ENCODE measurements at regions not wholly inside any gene's neighbourhood (a gene's known extent, or its start where the extent isn't known, plus 50 kb on each side); places are given as distances from the start of the nearest gene placed in this dataset.

DNA sequence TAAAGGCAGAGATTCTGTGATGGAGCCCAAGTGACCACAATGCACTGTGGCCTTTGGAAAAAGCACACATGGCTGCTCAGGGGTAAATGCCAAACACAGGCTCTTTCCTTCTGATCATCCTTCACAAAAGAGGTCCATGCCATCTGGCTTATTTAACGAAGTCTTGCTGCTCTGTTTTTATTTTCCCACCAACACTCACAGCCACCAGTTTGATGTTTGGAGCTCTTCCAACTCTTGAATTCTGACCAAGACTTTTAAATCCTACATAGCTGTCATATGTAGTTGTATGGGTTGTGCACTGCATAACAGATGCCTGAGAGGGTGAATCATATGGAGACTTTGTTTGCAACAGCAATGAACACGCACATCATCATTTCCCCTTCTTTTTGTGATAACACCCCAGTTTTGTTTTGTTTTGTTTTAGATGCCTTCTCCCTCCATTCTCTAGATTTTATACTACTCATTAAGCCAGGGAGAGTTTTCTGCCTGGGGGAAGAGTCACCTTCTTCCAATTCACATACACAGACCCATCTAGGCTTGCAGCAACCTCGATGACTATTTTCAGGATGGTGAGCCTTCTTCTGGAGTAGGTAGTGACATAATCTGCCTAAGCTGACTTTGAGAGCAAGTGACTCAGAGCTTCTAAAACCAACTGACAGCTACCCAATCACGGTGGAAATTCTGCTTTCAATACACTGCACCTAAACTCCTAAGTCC lies 145.2 kb upstream of the WSCD2 start:
- no peak for DNase-seq

DNA sequence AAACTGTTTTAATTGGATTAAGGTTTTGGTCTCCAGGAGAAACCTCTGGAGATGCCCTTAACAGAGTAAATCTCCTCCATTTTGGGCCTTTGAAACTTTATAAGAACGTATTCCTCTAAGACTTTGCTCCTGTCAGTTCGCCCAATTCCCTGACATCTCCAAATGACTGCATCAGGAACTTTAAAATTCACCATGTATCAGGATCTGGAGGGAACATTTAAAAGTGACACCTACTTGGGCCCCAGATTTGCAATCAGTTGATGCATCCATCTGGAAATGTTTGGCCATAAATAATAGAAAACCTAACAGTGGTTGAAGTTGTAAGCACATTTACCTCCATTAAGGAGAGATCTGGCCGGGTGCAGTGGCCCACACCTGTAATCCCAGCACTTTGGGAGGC lies 144.1 kb upstream of the WSCD2 start:
- DNase-seq = no peak

DNA sequence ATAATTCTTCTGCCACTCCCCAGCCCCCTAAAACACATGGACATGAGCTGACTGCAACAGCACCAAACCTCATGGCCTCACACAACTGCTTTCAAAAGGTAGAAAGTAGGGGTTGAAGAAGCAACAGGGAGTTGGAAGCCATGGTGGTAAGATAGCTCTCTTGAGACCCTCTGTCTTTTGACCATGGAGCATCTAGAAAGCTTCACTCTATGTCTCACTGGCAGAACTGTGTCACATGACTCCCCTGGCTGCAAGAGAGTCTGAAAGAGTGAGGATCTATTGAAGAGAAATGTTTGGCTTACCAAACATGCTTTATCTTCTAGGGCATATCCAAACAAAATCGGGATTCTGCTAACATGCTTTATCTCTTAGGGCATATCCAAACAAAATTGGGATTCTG lies 142.9 kb upstream of the WSCD2 start:
- DNase-seq = no peak

DNA sequence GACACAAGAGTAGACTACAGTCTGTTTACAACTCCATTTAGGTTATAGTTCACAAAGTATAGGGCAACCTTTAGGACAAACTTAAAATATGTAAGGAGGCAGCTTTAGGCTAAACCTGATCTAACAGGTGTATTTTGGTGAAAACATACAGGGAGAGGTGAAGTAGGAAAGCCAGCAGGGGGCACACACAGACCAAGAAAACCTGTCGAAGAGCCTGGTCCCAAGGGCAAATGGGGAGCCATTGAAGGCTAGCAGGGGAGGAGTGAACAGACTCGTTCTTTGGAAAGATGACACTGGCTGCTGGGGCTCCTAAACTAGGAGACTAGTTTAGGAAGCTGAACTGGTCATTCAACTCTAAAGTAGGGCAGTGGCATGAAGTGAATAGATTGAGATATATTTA lies 138.8 kb upstream of the WSCD2 start:
- no peak for DNase-seq

DNA sequence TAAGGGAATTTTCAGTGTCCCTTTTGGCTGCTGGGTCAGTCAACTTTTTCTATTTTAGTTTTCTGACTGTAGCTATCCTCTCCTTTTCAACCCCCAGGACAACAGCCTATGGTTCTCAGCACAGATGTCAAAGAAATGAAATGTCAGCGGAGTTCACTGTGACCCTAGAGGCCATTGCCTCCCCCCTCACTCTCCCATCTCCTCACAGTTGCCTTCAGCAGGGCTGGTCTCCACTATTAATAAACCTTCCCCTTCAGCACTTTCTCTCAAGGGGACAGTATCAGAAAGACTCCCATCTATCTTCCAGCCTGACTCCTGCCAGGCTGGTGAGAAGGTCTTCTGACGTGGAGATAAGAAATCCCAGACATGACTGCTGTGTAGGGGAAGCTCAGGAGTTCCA lies 137.1 kb upstream of the WSCD2 start:
- DNase-seq = no peak

DNA sequence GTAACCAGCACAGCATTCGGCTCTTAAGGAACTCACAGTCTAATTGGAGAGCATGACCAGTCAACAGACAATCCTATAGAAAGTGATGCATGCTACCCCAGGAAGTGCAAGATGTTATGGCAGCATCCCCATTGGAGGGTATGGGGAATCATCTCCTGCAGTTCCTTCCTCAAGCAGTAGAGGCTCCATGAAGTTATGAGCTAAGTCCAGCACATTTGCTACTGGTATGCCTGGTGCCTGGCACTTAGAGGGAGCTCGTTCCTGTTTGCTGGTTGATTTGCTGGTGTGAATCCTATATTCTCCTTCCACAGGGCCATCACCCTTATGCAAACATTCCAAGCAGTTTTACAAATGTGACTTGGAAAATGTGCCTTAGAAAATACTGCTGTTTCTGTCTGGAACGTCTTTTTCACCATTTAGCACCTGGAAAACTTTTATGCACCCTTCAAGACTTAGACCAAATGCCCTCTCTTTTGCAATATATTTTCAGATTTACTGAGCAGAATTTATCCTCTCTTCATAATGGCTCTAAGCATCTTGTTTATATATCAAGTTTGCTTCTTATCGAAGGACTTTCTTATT lies 136.1 kb upstream of the WSCD2 start:
- DNase-seq = no peak

DNA sequence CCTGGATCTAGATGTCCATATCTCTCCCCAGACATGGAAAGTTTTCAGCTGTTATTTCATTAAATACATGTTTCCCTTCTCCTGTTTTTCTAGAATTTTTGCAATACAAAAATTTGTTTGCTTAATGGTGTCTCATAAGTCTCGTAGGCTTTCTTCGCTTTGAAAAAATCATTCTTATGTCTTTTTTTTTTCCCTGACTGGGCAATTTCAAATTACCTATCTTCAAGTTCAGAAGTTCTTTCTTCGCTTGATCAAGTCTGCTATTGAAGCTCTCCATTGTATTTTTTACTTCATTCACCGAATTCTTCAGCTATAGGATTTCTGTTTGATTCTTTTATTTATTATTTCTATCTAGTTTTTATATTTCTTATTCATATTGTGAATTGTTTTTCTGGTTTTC lies 130.2 kb upstream of the WSCD2 start:
- DNase-seq = no peak

DNA sequence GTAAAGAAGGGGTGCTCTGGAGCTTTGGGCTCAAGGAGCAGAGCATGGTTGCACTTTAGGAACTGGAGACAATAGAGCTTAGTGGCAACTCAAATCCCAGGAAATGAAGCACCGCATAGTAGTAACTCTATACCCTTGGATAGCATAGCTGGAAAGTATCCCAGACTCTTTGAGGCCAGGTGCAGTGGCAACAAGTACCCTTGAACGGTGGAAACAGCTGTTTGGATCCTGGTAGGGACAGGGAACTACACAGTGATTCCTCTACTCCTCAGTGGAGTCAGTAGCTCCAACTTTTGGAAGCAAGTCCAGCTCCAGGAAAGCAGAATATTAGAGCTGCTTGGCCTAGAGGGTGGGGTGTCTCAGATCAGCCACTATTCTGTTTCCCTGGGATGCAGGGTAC lies 129.0 kb upstream of the WSCD2 start:
- DNase-seq = no peak

DNA sequence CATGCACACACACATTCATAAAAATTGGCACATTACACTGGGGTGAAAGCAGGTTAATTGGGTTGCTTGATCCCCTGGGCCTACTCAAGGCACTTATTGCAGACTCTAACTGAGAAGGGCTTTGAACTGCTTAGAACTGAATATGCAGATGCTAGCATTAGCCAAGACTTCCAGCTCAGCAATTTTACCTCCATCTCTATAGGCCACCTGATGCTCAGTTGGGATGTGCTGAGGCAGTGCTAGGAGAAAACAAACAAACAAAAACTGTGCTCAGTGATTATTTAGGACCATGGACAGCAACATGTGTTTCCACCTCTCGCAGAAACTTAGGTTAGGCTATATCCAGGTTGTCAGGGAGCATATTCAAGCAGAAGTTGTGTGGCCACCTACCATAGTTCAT lies 124.8 kb upstream of the WSCD2 start:
- no peak for DNase-seq

DNA sequence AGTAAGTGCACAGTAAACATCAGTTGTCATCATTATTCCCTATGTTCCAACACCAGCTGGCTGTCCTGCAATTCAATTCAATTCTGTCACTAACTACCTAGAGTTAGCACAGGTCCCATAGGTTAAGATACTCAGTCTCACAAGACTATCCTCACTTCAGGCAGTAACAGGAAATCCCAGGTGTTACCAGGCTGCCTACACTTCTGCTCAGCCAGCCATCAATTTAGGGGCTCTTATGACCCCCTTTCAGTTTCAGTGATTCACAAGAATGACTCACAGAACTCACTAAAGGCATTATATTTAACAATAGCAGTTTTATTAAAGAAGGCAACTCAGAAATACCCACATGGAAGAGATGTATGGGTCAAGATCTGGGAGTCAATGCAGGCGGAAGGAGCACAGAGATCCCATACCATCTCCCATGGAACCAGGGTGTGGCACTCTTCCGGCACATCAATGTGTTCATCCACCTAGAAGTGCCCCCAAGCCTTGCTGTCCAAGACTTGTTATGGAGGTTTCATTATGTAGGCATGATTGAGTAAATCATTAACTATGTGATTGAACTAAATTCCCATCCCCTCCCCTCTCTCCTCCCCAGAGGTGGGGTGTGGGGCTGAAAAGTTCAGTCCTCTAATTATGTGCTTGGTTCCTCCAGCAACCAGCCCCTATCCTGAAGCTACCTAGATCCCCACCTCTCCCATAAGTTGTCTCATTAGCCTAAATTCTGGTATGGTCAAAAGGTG lies 120.8 kb upstream of the WSCD2 start:
- no peak for DNase-seq

DNA sequence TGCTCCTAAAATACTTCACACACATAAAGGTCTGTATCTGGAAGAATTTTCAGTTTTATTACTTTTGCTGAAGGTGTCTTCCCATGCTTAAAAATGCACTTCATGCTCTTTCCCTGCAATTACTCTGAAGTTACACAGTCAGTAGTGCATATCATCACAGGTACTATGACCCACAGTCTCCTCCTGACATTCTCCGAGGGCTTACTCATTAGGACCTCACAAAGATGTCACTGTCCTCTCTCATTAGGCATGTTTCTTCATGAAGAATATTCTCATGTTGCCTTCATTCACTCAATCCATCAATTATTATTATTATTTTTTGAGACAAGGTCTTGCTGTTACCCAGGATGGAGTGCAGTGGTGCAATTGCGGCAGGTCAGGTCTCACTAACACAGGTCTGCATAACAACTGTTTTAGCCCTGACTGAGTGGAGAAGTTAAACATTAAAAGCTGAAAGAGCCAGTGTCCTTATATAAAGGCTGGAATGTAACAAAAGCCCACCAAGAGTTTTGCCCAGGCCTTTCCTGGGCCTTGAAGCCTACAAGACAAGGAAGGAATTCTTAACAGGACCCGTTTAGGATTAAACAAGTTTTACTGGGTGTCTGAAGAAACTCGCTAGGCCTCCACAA lies 119.5 kb upstream of the WSCD2 start:
- DNase-seq = no peak

DNA sequence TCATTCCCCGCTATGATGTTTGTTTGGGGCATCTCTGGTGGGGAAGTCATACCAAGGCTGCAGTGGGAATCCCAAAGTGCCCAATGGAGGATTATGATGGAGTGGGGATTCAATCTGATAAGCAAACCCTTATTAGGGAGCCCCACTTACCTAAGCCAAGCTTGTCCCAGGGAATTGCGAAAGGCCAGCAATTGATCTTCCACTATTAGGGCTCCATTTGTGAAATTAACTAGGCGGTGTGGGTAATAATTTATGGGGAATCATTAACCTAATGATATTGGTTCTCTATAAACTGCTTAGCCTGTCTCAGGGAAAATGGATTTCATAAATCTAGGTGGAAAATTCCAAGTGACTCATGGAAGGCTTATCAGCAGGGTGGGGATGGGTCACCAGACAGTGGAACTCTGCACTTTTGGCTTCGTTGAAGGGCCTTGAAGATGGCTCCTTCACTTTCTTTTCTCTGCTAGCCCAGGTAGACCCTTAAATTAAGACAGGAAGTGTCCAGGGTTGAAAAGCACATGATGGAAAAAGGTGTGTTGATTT lies 113.0 kb upstream of the WSCD2 start:
- no peak for DNase-seq

DNA sequence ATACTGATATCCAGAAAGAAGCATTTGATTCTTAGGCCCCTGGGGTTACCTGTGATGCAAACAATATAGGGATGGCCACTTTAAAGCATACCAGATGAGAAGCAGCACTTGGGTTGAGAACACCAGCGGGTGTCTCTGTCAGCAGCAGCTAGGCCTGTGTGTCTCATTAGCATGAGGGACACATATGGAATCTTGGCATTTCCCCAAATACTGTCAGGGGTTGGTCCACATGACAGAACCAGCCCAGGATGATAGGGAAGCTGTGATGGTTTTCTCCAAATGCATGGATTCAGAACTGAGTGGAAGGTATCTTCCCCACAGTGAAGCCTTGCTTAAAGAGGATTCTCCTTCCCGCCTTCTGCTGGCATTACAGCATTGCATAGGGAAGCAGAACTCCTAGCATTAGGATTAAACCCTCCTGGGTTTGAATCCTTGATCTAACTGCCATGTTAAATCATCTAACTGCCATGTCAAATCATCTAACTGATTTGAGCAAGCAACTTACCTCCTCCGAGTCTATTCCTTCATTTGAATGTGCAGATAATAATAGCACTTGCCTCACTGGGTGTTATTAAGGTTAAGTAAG lies 111.5 kb upstream of the WSCD2 start:
- no peak for DNase-seq

DNA sequence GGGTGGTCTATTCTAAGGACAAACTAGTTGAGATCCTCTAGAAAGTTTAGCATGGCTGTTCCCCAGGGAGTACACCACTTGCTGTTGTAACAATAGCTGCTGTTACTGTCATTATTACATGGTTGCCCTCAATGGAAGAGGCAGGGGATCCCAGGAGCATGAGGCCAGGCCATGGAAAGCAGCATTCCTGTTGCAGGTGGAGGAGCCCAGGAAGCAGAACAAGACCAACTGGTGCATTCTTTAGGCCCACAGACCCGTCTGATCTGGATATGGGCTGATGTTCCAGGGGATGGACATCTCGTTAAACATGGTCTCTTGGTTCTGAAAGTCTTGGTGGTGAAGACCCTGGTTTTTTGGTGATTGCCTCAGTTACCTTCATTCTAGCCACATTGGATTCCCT lies 109.2 kb upstream of the WSCD2 start:
- DNase-seq = no peak

DNA sequence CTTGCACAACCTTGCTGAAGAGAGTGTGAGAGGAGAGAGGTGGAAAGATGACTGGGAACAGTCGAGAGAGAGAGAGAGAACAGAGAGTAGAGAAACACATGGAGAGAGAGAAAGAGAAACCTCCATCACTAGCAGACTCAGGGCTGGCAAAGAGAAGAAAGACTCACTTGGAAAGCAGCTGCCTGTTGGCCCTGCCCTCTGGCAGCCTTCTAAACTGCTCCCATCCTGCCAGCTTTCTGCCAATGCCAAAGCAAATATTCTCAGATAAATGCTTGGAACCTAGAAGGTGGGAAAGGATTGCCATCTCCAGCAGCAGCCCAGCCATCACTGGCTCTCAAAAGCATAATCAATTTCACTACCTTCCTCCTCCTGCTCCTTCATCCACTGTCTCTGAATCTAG lies 107.9 kb upstream of the WSCD2 start:
- DNase-seq = no peak

DNA sequence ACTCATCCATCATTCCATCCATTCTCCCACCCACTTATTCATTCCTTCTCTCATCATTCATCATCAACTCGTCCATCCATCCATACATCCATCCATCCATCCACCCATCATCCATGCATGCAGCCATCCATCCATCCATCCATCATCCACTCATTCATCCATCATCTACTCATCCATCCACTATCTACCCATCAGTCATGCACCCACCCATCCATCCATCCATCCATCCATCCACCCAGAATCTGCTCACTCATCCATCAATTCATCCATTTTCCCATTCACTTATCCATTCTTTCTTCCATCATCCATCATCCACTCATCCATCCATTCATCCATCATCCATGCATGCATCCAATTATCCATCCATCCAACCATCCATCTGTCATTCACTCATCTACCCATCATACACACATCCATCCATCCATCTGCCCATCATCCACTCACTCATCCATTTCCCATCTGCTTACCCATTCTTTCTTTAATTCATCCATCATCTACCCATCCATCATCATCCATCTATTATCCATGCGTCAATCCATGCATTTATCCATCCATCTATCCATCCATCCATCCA lies 107.1 kb upstream of the WSCD2 start:
- no peak for DNase-seq

DNA sequence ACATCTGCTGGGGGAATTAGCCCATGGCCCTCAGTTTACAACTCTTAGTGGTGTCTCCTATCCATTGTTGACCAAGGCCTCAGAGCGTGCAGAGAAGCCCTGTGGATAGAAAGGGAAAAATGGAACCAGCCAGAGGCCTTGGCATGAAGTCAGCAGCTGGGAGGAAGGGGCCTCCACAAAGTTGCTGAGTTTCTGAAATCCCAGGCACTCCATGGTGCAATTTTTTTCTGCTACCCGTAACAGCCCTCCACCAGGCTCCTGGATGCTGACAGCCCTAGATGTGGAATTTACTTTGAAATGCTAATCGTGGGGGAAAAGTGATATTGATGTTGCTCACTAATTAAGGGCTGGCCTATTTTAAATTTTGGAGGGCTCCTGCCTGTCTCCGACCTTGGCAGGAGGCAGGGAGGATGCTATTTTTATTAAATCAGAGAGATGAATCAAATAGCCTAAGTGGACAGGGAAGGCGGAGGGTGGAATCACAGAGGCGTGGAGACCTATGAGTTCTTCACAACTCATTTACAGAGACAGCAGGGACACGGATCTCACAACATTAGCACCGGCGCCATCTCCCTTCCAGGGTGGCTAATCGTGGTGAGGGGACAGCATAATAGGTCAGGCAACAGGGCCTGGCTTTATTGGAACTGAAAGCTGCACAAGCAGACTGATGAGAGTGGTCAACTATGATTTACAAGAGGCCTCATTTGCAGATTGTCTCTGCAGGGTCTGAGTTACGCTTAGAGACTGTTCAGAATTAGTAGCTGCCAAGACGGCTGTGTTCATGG lies 99.8 kb upstream of the WSCD2 start:
- DNase-seq = no peak

DNA sequence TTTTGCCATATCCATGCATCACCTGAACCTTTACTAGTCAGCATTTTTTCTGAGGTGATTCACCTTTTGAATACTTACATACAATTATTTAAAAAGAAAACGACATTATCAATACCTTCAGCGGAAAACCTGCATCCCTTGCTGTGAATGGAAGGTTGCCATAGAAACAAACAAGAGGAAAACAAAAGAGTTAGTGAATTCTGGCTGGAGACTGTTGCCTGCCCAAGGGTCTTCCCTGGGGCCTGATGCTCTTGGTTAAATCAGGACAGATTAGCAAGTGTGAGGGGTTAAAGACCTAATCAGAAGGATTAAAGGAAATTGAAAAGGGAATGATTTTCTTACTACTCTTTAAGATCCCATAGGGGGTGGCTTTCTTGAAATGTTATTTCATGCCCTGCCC lies 96.0 kb upstream of the WSCD2 start:
- no peak for DNase-seq

DNA sequence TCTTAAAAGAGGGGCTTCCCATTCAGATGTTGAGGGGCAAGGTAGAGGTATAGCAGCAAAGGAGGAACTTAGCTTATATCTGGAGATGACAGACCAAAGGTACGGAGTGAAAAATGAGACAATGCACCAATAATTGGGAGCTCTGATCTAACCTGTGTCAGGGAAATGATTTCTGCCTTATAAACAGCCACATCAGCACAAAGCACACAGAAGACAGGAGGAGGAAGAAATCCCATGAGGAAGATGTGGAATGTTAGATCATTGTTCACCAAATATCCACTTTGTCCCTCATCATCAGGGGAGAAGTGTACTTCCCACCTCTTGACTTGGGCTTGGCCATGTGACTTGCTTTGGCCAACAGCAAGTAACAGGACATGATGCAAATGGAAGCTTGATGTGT lies 93.7 kb upstream of the WSCD2 start:
- DNase-seq = no peak

DNA sequence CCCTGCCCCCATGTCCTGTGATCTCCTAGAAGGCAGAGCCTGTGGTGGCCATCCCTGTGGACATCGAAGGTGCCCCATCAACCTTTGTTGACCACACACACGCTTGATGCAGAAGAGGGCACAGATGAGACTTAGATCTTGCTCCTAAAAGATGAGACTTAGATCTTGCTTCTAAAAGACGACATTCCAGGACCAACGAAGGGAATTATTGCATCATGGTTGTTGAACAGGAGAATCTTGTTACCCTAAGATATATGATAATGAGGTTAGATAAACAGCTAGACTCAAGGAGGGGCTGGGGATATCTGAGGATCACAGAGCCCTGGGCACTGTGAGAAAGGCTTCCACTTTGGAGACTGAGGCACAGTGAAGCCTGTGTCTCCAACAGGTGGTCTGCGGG lies 91.1 kb upstream of the WSCD2 start:
- no peak for DNase-seq

DNA sequence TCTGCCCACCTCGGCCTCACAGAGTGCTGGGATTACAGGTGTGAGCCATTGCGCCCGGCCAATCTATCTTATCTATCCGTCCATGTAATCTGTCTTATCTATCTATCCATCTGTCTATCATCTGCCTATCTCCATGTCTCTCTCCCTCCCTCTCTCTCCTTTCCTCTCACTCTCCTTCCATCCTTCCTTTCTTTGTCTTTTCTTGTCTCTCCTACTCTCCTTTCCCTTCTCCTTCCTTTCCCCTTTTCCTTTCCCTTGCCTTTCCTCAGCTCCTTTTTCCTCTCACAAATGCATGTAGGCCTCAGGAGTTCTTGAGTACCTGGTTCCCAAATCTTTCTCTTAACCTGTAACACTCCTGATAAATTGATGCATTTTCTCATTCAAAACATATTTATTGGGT lies 89.3 kb upstream of the WSCD2 start:
- no peak for DNase-seq

DNA sequence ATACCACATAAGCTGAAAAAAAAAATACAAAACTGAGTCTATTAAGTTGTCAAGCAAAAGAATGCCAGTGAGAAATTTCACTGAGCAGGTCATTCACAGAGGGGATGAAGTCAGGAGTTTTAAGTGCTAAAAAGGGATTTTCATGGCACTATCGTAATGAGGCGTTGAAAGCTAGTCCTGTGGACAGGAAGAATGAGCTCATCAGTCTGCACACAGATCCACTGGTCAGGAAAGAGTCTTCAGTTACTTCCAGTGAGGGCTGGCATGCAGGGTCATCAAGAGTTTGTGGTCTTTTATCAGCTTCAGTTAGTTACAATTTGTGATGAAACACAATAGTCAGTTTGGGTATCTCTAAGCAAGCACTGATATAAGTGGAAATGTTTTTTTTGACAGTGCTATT lies 88.1 kb upstream of the WSCD2 start:
- DNase-seq = no peak
